Hematopoietic multipotent progenitor cell treated with erythropoietin and hydrocortisone succinate and interleukin-3 and kit ligand, for 6 days (in vitro differentiated cells): ENCODE measurements at regions not wholly inside any gene's neighbourhood (a gene's known extent, or its start where the extent isn't known, plus 50 kb on each side); places are given as distances from the start of the nearest gene placed in this dataset.

Source experiments
- DNase-seq: peaks from one replicate; pipeline ENCODE4 v3.0.0-alpha.2; 2015

DNA sequence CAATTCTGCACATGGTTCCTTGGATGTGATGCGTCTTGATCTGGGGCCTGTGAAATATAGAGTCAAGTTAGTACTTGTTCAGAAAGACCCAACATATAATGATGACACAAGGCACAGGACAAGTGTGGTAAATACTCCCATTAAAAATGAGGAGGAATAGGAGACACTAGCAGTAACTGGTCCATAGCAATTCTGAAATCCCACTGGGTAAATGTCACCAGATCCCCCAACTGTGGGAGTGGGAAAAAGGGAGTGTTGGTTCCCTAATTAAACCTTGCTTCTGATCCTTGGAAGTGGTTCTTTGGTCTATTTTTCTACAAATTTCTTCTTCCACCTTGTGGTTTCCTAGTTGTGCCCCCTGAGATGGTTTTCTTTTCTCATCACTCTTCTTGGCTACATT is 62.5 kb upstream of the NRP1 start:
- DNase-seq, result no peak

DNA sequence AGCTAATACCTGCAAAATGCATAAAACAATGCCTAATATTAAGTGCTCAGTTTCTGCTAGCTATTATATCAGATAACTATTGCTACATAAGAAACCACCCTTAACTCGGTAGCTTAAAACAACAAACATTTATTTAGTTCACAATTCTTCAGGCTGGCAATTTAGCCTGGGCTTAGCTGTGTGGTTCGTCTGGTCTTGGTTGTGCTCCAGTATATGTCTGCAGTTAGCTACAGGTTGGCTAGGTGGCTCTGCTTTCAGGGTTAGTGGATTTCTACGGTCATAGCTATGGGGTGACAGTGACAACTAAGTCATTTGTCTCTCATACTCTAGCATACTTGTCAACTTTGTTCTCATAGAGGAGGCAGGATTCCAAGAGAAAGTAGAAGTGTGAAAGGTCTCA is 61.8 kb upstream of the NRP1 start:
- DNase-seq, result no peak

DNA sequence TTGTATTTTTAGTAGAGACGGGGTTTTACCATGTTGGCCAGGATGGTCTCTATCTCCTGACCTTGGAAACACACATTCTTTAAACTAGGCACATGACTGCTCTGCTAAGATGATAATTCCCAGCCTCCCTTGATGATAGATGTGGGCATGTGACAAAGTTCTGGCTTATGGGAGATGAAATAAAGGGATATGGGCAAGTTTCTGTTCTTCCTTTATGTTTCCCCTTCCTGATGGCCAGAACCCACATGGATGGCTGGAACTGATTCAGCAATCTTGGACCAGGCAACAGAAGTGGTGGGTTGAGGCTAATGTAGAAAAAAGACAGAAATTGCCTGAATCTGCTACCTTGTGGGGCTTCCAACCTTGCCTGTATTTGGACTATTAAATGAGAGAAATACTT is 60.7 kb upstream of the NRP1 start:
- no peak for DNase-seq

DNA sequence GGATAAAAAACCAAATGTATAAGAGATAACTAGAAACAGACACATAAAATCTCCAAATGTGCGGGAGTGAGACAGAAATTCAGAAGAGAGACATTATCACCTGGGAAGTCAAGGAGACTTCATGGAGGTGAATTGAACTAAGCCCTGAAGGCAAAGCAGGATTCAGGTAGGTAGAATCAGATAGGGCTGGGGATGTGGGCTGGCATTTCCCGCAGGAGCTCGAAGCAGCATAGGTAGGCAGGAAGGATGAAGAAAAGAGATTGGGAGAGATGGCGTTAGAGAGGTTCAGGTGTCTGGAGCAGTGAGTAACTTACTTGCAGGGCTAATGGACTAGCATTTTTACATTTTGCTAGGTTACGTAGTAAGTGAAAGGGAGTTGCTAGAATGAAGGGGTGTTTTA is 58.2 kb upstream of the NRP1 start:
- DNase-seq, result no peak

DNA sequence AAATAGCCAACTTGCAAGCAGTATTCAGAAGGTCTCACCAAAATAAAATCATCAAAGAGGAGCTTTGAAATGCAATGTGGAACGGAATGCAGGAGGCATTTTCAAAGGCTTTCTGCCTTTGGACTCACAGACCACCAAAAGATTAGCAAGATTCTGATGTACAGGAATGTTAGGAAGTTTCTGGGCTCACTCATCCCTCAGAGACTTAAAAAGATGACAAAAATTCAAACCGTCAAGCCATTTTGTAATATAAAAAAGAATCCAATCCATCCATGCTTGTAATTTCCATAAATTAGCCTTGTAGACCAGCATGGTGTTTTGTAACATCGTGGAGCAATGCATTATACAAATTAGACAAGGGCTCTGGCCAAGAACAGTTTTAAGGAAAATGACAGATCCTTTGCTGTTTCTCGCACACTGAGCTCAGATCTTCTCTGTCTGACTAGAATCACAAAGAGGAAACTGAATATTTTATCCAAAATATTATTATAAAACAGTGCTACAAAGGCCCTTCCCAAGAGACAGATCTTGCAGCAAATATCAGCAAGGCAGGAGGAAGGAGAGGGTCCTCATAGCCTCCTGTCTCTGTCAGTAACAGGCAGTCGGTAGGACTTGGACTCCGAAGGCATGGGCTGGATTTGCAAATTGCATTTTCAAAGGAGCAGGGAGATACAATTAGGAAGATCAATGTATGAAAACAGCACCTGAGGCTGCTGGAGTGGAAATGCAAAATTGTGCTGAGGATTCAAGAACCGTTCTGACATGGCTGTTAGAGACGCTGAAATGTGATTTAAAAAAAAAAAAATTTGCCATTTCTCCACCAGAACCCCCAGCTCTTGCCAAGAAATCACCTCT is 57.4 kb upstream of the NRP1 start:
- DNase-seq, result no peak

DNA sequence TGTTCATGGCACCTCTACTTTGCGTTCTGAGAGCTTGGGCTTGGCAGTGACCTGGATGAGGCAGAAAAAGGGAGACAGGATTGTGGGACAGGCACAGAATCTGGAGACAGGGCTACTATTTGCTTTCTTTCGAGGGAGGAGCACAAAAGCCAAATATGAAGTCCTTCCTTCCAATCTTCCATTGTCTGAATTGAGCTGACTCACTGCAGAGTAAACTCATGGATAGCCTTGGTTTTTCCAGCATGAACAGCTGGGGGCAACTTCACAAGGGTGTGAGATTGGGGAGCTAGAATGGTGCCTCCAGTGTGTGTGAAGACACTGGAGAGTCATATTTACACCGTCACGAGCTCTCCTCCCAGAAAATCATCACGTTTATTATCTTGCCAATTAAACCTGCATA is 55.6 kb upstream of the NRP1 start:
- DNase-seq, result no peak

DNA sequence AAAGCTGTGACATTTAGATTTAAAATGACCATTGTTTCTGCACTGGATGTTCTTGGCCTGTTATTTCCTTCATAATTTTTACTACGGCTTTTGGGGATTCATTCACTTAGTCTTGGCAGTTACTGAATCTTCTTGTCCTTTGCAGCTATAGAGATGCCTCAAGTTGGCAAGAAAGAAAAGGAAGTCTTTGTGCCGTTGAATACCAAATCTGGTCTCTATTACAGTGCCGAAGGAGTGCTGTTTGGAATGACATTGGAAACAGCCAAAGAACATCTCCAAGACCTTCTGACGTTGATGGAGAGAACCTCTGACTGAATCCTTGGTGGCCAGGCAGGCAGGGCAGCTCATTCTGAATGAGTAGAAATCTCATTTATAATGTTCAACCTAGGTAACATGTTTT is 54.3 kb upstream of the NRP1 start:
- no peak for DNase-seq

DNA sequence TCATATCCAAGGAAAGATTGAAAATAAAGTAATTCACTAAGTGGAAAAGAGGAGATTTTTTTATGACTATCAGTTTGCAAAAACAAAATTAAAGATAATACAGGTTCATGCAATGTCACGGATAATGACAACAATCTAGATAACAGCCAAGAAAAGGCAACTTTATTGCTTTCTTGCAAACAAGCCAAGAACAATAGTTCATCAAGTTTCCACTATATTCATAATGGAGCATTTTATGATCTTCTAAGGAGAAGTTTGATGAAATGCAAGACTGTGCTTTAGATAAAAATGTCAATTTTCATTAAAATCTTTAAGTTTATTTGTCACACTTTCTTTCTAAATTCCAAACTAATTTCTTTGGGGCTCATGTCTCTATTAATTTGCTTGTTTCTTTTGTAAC is 53.9 kb upstream of the NRP1 start:
- DNase-seq, result no peak

DNA sequence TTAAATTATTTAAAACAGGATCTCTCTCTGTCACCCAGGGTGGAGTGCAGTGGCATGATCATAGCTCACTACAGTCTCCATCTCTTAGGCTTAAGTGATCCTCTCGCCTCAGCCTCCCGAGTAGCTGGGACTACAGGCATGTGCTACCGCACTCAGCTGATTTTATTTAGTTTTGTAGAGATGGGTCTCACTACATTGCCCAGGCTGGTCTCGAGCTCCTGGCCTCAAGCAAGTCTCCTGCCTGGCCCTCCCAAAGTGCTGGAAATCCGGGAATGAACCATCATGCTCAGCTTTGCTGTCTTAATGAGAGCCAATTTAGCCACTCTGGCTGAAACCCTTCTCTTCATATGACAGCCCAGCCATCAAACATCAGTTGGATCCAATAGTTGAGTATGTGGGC is 53.3 kb upstream of the NRP1 start:
- no peak for DNase-seq

DNA sequence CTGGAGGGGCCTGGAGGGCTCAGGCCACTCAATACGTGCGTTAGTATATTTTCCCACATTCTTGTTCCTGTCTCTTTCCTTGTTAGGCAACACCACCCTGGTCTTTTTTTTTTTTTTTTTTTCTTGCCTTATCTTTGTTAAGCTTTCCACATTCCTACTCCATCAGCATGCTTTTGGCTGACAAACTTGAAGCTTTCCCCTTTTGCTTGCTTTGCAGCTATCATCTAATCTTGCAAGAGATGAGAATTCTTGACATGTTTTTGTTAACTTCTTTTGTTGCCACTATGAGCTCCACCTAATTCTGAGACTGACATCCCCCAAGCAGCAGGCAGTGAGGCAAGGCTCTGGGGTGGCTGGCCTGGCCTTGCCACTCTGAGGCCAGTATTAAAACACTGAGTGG is 52.5 kb upstream of the NRP1 start:
- no peak for DNase-seq

DNA sequence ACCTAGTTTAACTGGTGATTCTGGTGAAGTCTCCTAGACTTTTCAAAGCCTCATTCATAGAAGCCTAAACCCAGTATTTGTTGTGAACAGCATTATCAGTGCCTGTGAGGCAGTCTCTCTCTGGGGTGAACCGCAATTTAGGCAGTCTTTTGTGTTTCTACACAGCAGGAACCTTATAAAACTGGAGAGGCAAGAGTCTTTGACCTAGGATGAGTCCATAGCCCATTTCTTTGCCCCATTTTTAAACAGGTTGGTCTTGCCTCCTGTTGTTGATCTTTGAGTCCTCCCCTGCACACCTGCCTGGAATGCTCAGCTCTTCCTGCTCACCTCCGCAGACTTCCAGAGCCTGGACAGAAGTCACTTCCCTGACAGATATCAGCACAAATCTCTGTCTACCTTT is 51.2 kb upstream of the NRP1 start:
- DNase-seq, result no peak

DNA sequence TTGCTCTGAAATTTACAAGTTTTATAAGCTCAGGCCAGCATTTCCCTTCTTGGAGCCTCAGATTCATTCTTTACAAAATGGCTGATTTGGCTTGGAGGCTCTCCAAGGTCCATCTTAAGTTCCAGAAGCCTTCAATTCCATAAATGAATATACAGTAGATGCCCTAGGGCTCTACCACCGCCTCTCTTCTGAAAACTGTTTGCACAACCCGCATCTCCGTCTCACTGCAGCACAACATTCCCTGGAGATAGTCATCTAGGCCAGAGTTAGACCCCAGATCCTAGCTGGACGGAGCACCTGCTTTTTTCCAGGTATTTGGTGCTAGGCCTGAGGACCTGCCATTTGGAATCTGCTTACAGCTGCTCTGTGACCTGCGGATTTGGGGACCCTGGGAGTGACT is 50.5 kb upstream of the NRP1 start:
- DNase-seq, result no peak
